ENCODE measurements at regions not wholly inside any gene's neighbourhood (a gene's known extent, or its start where the extent isn't known, plus 50 kb on each side); places are given as distances from the start of the nearest gene placed in this dataset.

DNA sequence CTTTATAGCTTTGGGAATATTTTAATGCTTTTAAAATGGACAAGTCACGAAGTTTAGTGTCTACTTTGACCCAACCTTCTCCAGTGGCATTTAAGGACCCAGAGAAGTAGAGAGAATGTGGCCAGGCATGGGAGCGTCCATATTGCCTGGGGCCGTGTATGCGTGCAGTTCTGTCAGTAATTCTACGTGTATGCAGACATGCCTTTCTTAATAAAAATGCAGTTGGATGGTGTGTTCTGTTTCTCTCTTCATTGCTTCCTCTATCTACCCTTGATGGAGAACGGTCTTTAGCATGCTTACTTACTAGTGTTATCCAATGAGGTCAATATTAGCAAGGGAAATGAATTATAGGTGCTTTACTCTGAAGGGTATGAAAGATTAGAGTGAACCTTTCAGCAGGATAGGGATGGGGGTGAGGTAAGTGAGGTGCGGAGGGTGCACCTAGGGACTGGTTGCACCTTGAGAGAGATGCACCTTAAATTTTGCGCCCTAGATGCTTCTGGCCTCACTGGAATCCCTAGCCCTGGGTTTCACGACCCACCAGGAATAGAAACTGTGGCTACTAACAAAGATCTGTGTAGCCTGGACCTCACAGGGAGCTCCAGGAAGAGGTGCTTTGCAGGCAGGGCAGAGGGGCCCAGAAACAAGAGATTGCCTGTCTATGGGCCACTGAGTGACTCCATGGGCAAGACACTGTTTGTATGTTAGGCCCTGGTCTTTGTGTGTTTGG lies 194.3 kb downstream of the MYCN start:
- no peak for TF ChIP-seq CTCF (IDR thresholded peaks at IDR 0.05; ENCODE audit: low read depth, low read length)
- no peak for DNase-seq (ENCODE audit: extremely low read depth, low read depth)

- no peak for DNase-seq (ENCODE audit: extremely low read depth, low read depth)
- TF ChIP-seq CTCF (IDR thresholded peaks at IDR 0.05; ENCODE audit: low read depth, low read length), result no peak
Observed at GRCh38 chr2:16130906-16131400, 190.6 kb downstream of the MYCN start.

- DNase-seq (ENCODE audit: extremely low read depth, low read depth), result no peak
- TF ChIP-seq CTCF (IDR thresholded peaks at IDR 0.05; ENCODE audit: low read depth, low read length), result no peak
Observed at GRCh38 chr2:16130541-16130880, 190.2 kb downstream of the MYCN start.

DNA sequence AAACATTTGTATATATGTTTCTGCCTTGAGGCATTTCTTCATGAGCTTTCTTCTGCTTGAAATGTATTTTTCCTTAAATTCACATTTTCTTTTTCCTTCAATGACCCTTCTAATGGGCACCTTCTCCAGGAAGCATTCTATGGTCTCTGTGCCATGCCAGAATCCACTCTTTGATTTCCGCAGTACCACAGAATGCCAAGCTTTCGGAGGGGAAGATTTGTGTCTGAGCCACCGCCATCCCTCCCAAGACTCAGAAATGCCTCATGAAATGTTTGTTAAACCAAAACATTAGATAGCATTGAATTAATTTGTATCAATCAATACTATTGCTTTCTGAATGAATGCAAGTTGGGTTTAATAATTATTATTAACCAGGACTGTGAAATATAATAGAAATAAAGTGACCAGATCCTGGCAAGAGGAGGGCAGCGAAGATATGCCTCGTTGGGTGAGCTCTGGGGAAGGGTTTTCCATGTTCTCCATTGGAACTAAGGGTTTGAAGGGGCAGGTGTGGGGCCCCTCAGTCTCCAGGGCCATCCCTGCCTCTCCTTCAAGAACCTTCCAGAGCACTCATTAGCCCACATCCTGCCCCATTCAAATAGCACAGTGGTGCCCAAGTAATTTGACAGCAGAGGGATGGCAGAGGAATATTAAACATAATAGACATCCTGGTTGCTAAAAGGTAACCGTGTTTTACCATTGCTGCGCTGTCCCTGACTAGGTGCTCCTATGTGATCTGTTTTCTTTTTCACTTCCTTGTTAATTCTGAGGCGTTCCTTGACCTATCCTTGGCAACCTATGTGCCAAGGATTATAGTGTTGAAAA lies 189.6 kb downstream of the MYCN start:
- no peak for DNase-seq (ENCODE audit: extremely low read depth, low read depth)
- no peak for TF ChIP-seq CTCF (IDR thresholded peaks at IDR 0.05; ENCODE audit: low read depth, low read length)

- no peak for DNase-seq (ENCODE audit: extremely low read depth, low read depth)
- no peak for TF ChIP-seq CTCF (IDR thresholded peaks at IDR 0.05; ENCODE audit: low read depth, low read length)
Observed at GRCh38 chr2:16128746-16129610, 188.6 kb downstream of the MYCN start.

DNA sequence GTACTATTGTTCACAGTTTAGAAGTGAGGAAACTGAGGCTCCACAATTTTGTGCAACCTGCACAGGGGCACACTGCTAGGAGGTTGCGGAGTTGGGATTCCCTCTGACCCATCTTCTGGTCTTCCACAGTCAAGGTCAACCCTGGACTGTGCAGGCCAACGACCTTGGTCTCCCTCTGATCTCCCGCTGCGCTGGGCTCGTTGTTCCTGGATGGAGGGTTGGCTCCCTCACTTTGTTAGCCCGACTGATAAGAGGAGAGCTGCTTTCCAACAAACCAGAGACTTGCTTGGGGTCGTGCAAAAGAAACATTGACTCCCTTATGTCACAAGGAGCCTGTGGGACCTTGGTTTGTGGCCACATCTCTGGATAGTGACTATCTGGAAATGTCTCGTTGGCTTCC lies 187.6 kb downstream of the MYCN start:
- no peak for TF ChIP-seq CTCF (IDR thresholded peaks at IDR 0.05; ENCODE audit: low read depth, low read length)
- no peak for DNase-seq (ENCODE audit: extremely low read depth, low read depth)
